ENCODE measurements at regions not wholly inside any gene's neighbourhood (a gene's known extent, or its start where the extent isn't known, plus 50 kb on each side); places are given as distances from the start of the nearest gene placed in this dataset.

DNA sequence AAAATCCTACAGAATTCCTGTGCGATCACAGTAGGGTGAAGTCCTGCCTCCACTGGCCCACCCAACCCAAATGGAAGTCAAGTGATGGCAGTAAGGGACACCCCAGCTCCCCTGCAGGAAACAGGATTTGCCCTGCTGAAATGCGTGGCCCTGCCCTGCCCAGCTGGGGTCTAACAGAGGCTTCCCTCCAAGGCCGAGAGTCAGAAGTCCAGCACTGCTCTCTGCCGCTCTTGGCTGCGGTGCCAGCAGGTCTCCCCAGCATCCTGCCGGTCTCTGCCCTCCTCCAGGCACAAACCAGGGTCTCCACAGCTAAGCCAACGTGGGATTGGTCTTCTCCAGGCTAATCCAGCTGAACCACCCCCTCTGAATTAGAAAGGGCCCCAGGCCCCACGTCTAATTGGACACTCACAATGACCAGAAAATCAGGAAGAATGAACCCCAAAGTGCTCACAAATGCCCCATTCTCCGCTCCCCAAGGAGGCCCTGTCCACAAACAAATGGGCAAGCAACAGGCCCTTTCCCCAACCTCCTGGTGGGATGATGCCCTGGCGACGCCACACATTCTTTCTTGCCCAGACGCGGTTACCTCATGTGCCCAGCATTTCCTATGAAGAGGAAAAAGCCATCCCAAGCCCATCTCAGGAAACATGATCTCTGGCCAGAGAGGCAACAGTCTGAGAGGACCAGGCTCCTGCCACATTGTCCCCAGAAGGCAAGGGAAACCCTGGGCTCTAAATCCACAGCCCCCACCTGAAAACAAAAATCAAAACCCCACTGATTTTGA, 117.2 kb downstream of the BANF2 start:
- no peak for DNase-seq (ENCODE audit: low read depth)

DNA sequence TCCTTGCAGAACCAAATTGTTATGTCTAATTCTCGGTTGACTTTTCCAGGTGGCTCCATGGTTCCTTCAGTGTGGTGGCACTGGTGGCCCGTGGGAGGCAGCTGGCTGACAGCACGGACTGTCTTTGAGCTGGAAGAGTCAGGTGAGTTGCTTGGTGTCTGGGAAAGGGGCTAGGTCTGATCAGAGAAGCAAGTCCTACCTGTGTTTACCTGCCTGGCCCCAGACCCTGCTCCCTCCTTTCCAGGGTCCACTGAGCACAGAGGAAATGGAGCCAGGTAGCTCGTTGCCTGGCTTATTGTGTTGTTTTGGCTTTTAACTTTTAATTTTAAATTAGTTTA, 111.8 kb downstream of the BANF2 start:
- DNase-seq (ENCODE audit: low read depth) = no peak

DNA sequence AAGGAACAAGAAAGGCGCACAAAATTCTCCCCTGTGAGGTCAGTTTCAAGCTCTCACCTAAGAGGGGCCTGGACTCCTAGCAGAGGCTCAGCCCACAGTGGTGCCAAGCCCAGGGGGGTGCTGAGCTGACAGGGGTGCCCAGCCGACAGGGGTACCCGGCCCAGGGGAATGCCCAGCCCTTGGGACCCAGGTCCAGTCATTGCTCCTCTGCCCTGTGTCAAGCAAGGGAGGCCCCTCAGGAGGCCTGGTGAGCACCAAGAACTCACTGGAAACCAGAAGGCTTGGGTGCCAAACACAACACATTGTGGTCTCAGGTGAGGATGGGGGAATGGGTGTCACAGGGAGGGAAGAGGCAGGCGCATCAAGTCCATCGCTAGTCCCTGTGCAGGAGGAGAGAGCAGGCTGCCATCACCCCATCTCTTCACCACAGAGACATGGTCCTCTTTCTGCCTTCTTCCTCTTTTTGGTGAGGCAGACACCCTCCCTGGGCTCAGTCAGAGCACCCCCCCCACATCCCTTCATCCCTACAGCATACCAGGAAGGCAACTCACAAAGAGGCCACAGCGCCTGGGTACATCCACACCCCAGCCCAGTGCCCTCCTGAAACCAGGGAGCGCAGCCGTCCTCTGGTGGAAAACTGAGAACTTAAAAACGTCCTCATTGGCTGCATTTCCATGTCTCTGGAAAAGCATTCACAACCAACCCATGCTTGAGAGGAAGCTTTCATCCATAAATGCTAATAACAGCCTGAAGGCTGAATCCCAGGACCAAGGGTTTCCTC, 111.3 kb downstream of the BANF2 start:
- DNase-seq (ENCODE audit: low read depth) = no peak

DNA sequence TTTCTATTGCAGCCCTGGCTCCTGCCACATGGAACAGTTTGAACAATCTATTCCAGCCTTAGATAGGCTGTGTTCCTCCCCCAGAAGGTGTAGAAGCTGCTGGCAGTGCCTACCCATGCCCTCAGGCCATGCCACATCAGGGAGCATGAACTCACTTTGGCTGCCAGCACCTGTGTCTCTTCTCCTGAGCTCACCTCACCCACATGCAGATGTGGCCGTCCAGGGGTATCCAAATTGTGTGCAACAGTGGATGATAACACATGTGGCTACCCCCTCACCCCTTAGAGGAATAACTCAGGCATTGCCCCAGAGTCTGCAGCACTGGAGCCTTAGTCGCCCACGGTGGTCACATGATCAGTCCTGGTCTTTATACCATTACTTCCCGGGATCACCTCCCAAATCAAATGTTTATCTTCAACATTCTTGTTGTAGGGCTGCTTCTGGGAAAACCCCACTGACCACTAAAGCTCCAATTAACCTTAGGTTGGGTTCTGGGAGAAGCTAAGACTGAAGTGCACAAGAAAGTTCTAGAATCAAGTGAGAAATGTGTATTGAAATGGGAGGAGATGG, 110.4 kb downstream of the BANF2 start:
- DNase-seq (ENCODE audit: low read depth) = no peak

DNA sequence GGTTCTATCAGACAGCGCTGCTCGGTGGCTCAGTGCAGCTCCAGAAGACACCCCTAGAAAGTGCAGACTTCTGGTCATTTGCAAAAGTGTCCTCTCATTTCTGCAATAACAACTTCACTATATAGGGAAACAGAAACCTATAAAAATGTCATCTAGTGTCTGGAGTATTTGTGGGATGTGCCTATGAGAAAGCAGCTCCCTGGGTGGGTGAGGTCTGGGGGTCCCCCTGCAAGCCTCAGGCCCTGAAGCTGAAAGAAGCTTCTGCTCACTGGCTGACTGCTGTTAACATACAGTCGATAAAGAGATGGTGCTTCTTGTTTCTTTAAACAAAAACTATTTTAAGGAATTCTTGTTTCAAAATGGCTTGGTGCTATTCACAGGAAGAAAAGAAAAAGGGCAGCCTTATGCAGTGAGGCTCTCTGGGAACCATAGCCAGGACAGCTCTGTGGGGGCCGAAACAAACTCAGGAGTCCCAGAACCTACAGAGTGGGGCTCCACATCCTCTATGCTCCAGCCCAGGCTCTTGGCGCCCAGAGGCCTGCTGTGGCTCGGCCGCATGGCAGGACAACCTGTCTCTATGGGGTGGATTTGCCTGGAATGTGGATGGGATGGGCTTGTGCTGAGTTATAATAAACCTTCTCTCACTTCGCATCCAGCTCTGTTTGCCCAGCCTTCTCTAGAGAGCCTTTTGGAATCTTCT, 109.7 kb downstream of the BANF2 start:
- DNase-seq (ENCODE audit: low read depth) = no peak

DNA sequence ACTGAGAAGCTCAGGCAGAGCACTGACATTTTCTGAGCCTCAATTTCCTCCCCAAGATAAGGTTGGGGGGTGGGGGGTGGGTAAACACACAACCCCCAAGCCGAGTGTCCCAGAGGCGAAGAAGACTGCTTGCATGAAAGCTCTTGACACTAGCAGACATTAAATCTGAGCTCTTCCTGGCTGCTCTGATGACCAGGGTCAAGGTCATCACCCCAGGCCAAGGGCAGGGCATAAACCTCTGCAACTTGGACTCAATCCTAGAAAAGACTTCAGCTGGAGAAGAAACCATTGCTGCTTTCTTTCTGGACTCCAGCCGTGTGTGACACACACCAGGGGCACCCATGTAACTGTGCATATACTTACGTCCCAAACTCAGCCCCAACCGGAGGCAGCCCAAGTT, 109.0 kb downstream of the BANF2 start:
- no peak for DNase-seq (ENCODE audit: low read depth)

DNA sequence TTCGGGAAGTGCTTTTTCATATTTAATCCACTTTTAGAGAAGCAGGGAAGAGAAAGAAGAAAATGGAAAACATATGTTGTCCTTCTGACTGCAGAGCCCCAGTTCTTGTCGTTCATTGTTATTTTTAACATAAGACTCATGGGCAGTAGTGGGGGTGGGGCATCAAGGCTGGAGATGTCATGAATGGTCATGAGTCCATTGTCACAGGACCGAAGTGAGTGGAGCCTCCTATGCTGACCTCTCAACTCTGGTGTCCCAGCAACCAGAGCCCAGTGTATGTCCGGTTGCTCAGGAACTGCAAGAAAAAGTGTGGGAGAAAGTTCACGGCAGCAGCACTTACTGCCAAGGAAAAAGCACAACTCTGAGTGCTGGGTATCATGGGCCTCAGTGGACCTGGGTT, 108.6 kb downstream of the BANF2 start:
- no peak for DNase-seq (ENCODE audit: low read depth)

DNA sequence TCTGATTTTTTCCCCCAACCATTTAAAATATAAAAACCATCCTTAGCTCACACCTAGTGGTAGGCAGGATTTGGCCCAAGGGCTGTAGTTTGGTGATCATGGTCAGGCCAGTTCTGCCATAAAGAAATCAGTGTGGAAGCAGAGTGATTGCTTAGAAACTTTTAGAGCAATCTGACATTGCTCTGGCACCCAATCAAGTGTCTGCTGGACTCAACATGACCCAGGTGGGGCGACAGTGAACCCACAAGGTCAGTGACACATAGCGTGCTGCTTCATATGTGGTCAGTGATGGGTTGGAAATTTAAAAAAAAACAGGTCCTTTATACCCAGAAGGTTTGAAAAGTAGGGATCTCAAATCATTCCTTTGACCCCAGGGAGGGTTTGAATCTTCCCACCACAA, 107.9 kb downstream of the BANF2 start:
- DNase-seq (ENCODE audit: low read depth) = no peak

DNA sequence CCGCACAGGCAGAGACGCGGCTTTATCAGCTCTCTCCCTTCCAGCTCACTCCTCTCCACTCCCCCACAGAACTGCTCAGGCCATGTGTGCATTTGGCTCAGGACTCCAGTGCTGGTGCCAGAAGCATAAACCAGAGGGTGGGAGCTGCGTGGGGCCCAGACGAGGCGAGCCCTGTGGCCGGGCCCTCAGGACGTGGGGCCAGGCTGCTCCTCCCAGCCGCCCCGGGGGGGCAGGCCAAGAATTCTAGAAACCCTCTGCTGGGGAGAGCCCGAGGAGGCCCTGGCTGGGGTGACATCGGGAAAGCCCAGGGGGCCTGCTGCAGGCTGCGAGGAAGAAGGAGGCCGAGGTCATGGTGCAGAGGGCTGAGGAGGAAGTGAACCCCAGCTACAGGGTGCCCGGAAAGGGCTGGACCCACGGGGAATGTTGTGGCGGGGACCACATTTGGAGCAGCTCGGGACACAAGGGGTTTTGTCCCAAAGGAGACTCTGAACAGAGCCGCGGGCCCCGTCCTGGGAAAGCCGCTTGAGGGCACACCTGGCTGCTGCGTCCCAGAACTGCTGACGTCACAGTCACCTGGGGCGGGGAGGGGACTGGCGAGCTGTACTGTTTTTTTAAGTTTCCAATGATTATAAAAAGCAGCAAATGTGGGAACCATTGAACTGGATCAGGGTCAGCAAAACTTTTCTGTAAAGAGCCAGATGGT, 107.1 kb downstream of the BANF2 start:
- DNase-seq (ENCODE audit: low read depth) = no peak

DNA sequence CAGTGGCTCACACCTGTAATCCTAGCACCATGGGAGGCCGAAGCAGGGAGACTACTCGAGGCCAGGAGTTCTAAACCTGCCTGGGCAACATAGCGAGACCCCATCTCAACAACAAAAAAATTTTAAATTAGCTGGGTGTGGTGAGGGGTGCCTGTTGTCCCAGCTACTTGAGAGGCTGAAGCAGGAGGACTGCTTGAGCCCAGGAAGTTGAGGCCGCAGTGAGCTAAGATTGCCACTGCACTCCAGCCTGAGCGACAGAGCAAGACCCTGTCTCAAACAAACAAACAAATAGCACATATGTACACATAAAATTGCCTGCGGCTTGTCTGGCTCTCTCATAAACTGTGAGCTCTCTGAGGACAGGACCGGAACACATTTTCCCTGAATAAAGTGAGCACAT, 106.3 kb downstream of the BANF2 start:
- DNase-seq (ENCODE audit: low read depth) = no peak

DNA sequence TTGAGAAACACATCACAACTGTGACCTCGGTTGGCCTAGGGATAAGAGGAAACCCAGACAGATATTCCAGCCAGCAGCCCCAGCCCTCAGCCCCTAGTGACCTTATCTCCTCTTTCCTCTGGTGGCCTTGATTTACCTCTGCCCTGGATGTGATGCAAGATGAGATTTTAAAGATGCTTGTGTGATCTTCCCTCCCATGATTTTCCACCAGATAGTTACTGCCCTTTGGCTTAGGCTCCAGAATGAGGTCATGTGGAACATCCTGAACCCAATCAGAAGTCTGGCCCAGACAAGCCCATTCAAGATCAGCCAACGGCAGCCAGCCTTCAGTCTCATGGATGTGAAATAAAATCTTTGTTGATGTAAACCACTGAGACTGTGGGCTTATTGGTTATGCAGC, 104.0 kb downstream of the BANF2 start:
- DNase-seq (ENCODE audit: low read depth) = no peak

DNA sequence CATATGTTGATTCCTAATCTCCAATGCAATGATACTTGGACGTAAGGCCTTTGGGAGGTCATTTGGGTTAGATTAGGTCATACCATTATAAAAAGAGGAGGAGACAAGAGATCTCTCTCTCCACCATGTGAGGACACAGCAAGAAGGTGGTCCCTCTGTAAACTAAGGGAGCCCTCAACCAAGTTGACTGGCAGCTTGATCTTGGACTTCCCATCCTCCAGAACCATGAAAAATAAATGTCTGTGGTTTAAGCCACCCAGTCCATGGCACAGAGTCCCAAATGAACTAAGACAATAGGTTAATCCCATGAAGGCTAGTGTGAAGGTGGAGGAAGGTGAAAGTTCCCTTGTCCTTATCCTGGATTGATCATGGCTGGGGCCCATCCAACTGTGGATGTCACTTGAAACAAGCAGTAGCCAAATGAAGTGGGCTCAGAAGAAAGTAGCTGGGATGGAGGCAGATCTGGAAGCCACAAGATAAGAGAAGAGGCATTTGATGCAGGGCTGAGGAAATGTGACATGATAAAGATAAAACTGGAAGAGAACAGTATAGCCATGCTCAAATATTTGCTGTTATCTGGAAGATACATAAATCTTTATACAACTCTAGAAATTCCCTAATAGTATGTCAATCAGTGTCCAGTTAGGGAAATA, 99.9 kb downstream of the BANF2 start:
- no peak for DNase-seq (ENCODE audit: low read depth)

DNA sequence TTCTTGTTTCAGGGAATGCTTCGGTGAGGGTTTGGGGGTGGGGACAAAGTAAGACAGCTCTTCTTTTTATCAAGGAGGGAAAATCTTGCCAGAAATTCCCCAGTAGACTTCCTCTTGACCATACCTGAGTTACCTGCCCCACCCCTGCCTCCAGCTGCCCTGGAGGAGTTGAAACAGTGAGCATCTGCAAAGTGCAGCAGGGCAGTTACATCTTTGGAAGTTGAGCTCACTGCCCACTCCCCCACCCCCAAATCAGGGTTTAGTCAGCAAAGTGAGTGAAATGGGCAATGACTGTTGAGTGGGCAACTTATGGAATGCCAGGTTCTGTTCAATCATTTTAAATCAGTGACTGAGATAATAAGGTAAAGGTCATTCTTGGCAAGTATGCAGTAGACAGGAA, 98.8 kb downstream of the BANF2 start:
- no peak for DNase-seq (ENCODE audit: low read depth)

DNA sequence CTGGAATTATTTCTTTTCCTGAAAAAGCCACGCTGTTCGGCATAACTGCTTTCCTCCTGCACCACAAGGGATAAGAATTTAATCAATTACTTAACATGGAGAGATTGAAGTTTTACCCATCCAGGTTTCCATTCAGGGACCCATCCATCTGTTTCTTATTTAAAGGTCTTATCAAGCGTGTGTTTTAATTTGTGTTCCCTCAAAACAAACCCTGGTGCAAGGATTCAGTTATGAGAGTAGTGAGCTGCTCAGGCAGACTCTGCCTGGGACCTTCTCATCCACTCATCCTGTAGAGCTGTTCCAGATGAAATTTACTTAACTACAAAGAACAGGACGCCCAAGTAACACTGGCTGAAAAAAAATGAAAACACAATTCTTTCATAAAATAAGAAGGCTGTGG, 97.8 kb downstream of the BANF2 start:
- no peak for DNase-seq (ENCODE audit: low read depth)

DNA sequence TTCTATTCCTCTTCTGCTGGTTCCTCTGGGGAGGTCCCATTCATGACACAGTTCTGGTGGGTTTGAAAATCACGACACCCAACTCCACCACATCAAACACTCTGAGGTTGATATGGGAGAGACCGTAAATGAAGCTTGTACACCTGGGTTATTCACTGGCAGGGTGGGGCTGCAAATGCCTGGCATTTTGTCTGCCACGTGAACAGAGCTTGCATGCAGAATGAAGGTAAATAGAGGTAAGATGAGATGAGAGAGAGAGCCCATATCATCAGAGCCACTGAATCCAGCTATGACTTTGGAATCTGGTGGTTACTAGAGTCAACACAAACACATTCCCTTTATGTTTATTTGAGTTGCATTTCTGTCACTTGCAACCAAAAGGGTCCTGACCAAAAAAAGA, 97.4 kb downstream of the BANF2 start:
- no peak for DNase-seq (ENCODE audit: low read depth)

DNA sequence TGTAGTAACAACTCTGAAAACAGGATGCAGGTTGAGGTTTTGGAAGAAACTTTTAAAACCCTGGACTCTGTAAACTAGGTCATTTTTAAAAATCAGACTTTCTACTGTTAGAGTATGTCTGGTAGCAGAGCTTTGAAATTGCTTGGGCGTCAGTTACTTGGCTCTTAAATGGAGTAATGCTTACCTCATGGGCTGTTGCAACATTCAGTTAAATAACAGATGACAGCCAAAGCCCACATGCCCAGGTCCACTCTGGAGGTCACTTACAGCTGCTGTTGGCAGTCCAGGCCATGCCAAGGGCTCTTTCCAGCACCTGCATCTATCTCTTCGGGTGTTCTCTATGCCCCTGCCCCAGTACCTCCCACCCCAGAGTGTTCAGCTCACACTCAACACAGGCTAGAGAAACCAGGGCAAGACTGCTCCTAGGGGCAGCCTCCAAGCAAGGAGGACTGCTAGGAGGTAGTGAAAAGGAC, 96.4 kb downstream of the BANF2 start:
- no peak for DNase-seq (ENCODE audit: low read depth)

DNA sequence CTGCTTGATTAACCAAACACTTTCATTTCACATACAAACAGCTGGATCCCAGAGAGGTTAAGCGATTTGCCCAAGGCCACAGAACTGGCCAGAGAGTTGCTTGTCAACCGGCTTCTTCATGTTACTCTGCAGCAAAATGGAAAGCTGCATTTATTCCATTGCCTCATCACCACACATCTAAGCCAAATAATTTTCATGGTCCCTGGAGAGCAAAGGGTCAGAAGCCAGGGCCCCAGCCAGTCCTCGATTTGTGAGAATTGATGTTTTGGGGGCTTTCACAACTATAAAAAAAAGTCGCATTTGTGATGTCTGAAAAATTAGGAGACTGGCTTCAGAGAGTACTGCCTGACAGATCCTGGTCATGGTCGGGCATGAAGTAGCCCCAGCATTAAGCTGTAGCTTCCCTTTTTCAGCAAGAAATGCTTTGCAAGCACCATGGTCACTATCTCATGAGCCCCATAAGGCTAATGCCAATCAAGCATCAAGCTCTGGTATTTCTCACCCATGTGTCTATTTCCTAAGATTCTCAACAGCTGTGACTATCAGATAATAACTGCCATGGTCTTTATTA, 95.8 kb downstream of the BANF2 start:
- no peak for DNase-seq (ENCODE audit: low read depth)

DNA sequence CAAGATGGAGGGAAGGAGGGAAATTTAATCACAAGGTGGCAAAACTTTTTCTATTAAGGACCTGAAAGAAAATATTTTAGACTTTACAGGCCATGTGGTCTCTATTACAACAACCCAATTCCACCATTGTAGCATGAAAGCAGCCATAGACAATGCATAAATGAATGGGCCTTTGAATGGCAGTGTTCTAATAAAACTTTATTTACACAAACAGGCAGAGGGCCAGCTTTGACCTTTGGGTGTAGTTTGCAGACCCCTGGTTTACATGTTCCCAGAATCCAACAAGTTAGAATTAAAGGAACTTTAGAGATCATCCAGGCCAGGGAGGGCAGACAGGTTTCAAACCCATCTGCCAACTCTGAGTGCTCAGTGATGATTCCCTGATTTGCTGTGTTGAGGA, 95.2 kb downstream of the BANF2 start:
- DNase-seq (ENCODE audit: low read depth) = no peak

DNA sequence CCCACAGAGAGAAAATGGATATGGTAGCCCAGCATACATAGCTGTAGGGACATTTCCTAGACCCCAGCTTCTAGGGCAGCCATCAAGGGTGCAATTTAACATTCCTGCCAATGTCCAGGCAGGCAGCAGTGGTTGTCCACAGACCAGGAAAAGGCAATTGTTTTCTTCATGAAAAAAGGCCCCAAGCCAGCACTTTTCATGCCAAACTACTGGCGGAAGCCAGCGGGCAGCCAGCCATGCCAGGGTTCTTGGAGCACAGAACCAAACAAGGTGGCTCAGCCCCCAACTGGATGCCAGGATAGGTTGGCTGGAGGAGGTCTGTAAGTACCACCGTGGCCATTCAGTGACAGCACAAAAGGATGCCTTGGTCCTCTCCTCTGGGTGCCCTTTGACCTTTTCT, 94.6 kb downstream of the BANF2 start:
- DNase-seq (ENCODE audit: low read depth) = no peak

DNA sequence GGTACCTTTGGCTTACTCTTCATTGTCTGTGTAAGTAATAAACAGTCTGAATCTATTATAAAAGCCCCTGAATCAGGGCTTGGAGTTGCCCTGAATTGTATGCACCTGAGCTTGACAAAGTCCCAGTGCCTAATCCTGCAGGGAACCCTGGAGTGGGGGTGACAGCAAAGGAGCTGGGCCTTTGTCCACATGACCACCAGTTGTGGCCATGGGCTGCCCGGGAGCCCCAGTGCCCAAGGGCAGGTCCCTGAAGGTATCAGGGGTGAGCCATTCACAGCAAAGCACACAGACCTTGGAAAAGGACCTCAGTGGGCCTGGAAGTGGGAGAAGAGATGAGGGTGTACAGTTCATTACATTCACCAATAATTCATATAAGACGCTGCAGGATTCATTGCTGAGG, 94.2 kb downstream of the BANF2 start:
- DNase-seq (ENCODE audit: low read depth) = no peak

DNA sequence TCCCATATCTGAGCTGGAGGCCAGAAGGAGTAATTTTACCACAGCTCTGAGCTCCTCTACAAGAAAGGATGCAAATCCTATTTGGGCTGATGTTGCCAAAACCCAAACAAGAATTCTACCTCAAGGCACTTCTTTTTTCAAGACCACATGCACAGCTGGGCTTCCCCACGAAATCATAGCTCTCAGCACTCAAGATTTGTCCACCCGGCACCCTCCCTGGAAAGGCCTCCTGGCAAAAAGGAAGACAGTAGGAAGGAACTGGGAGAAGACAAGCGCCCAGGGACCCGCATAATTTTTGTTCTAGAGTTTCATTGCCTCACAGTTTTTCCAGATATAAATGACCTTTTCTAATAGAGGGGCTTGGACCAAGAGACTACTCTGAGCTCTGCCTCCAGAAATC, 90.5 kb downstream of the BANF2 start:
- no peak for DNase-seq (ENCODE audit: low read depth)
